ENCODE measurements at regions not wholly inside any gene's neighbourhood (a gene's known extent, or its start where the extent isn't known, plus 50 kb on each side); places are given as distances from the start of the nearest gene placed in this dataset.

GRCh38 chr7:85714043-85714578, 527.3 kb upstream of the SEMA3D start:
- no peak for TF ChIP-seq RAD21 (conservative IDR thresholded peaks at IDR 0.05 in 1 of 2, IDR thresholded peaks at IDR 0.05 in 1 of 2)
- no peak for TF ChIP-seq CTCF (IDR thresholded peaks at IDR 0.05)
- TF ChIP-seq ESRRA (IDR thresholded peaks at IDR 0.05; ENCODE audit: borderline replicate concordance, low read length): no peak
- no peak for TF ChIP-seq MAX (IDR thresholded peaks at IDR 0.05)
- TF ChIP-seq POLR2AphosphoS2 (conservative IDR thresholded peaks at IDR 0.05; ENCODE audit: low read length): no peak
- no peak for TF ChIP-seq ZC3H11A (IDR thresholded peaks at IDR 0.05)
- TF ChIP-seq NR3C1 (IDR thresholded peaks at IDR 0.05): no peak
- TF ChIP-seq POLR2A (IDR thresholded peaks at IDR 0.05; ENCODE audit: low read length): no peak
- TF ChIP-seq JUNB (IDR thresholded peaks at IDR 0.05): no peak
- TF ChIP-seq ELK1 (IDR thresholded peaks at IDR 0.05; ENCODE audit: low read depth, low read length): no peak
- no peak for TF ChIP-seq HMGXB4 (CRISPR knock-in tag; IDR thresholded peaks at IDR 0.05; ENCODE audit: borderline replicate concordance)
- no peak for TF ChIP-seq CHD2 (IDR thresholded peaks at IDR 0.05; ENCODE audit: low read length, partially characterized antibody)
- no peak for TF ChIP-seq REST (IDR thresholded peaks at IDR 0.05)
- TF ChIP-seq RFX5 (IDR thresholded peaks at IDR 0.05): no peak

Measured in A549 (cell line).